ENCODE measurements at regions not wholly inside any gene's neighbourhood (a gene's known extent, or its start where the extent isn't known, plus 50 kb on each side); places are given as distances from the start of the nearest gene placed in this dataset.
"Not testable (repeated sequence)": the region's sequence is repeated elsewhere in the genome, so short reads cannot be mapped to it uniquely, and the experiment has no call there.

GRCh38 chr7:6938284-6938683 lies 112.2 kb upstream of the CCZ1B start:
- DNase-seq (ENCODE audit: low read depth in 4 of 4, low spot score in 1 of 4), result not testable (repeated sequence)

DNA sequence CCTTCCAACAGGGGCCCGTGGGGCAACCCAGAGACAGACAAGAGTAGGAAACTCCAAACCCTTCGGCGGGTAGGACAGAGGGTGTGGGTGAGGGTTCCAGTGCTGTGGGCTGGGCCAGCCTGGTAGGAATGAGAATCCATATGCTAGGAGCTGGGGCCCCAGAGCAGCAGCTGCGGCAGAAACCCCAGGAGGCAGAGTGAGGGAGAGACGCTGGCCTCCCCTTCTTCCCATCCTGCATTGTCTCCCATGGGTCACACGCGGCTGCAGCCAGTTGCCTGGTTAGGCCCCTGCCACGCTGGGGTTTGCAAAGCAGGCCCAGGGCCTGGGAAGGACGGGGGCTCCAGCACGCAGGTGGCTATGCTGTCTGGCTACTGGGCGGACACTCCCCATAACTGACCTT lies 113.1 kb upstream of the CCZ1B start:
- not testable (repeated sequence) for DNase-seq (ENCODE audit: low read depth in 4 of 4, low spot score in 1 of 4)

DNA sequence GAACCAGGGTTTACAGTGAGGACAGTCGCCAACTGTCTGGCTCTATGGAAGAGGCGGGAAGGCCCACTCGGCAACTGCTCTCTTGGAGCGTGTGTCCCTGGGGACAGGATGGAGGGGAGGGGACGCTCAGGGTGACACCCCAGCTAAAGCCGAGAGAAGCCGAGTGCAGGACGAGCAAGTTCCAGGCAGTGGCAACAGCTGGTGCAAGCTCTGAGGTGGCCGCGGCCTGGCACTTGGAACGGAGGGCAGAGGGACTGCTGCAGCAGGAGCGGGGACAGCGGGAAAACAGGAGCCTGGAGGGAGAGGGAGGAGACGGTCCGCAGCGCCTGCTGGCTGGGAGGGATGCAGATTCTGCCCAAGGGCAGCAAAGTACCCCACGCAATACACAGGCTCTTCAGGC lies 113.8 kb upstream of the CCZ1B start:
- not testable (repeated sequence) for DNase-seq (ENCODE audit: low read depth in 4 of 4, low spot score in 1 of 4)

GRCh38 chr7:6946873-6947272 lies 120.8 kb upstream of the CCZ1B start:
- DNase-seq (ENCODE audit: low read depth in 4 of 4, low spot score in 1 of 4), result not testable (repeated sequence)

- not testable (repeated sequence) for DNase-seq (ENCODE audit: low read depth in 4 of 4, low spot score in 1 of 4)
Measured at GRCh38 chr7:6950231-6950630, 124.2 kb upstream of the CCZ1B start.

DNA sequence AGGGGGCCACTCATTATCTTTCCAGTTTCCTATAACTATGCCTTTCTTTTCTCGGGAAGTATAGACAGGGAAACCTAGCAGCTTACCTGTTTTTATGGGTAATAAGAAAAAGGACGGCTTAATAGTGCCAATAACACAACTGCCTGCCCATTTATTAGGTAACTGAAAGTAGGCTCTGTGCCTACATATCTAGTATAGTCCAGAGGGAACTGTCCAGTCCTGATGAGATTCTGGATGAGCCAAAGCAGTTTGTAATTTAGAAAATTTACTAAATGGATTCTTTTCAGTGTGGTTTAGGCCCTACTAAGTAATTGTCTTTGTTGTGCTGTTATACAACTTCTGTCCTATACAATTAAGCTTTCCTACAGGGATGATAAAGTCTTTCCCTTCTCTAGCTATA lies 125.5 kb upstream of the CCZ1B start:
- DNase-seq (ENCODE audit: low read depth in 4 of 4, low spot score in 1 of 4), result not testable (repeated sequence)

- DNase-seq (ENCODE audit: low read depth in 4 of 4, low spot score in 1 of 4), result not testable (repeated sequence)
Measured at GRCh38 chr7:6953138-6953797, 127.2 kb upstream of the CCZ1B start.

DNA sequence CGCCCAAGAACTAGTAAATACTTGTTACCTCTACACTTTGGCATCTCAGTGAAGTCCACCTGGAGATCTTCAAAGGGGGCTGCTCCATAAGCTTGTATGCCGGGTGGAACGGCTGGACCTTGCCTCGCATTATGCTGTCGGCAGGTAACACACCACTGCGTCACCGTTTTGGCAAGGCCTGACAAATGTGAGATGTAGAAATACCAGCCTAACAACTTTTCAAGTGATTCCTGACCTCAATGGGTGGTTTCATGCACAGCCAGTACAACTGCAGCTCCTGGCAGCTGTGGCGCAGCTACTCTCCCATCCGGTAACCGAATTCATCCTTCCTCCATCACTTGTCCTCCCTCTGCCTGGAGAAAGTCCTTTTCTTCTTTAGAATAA lies 127.7 kb upstream of the CCZ1B start:
- not testable (repeated sequence) for DNase-seq (ENCODE audit: low read depth in 4 of 4, low spot score in 1 of 4)

DNA sequence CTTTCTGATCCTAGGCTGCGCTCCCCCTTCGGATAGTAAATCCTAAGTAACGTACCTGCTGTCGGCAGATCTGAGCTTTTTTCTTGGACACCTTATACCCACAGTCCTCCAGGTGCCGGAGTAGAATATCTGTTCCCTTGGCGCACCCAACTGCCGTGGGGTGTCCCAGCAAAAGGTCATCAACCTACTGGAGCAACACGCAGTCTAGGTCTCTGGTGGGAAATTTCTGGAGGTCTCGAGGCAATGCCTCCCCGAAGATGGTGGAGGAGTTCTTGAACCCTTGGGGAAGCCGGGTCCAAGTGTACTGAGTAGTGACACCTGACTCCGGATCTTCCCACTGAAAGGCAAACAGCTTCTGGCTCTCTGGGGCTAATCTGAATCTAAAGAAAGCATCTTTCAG lies 129.3 kb upstream of the CCZ1B start:
- not testable (repeated sequence) for DNase-seq (ENCODE audit: low read depth in 4 of 4, low spot score in 1 of 4)

GRCh38 chr7:6955990-6956566 lies 130.0 kb upstream of the CCZ1B start:
- not testable (repeated sequence) for DNase-seq (ENCODE audit: low read depth in 4 of 4, low spot score in 1 of 4)

GRCh38 chr7:6958371-6958770 lies 132.3 kb upstream of the CCZ1B start:
- DNase-seq (ENCODE audit: low read depth in 4 of 4, low spot score in 1 of 4), result not testable (repeated sequence)

- DNase-seq (ENCODE audit: low read depth in 4 of 4, low spot score in 1 of 4), result not testable (repeated sequence)
Measured at GRCh38 chr7:6959942-6960341, 133.9 kb upstream of the CCZ1B start.

- DNase-seq (ENCODE audit: low read depth in 4 of 4, low spot score in 1 of 4), result not testable (repeated sequence)
Measured at GRCh38 chr7:6962871-6963270, 136.8 kb upstream of the CCZ1B start.

DNA sequence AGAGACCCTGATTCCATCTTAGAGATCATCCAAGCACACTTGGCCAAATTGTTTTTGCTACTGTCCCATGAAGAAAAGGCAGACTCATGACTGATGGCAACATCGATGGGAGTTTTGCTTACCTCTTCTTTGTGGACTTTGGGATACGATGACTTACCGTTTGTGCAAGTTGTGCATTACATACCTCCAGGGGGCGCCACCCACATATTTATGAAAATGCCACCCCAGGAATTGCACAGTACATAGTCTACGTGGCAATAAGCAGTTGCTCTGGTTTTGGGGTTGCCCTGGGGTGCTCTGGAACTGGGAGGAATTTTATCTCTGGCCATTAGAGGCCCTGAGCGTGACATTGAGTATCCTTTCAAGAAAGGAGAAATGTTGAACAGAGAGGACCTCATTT lies 139.0 kb upstream of the CCZ1B start:
- DNase-seq (ENCODE audit: low read depth in 4 of 4, low spot score in 1 of 4), result peak; percentile 24 to 42 (median 31)

DNA sequence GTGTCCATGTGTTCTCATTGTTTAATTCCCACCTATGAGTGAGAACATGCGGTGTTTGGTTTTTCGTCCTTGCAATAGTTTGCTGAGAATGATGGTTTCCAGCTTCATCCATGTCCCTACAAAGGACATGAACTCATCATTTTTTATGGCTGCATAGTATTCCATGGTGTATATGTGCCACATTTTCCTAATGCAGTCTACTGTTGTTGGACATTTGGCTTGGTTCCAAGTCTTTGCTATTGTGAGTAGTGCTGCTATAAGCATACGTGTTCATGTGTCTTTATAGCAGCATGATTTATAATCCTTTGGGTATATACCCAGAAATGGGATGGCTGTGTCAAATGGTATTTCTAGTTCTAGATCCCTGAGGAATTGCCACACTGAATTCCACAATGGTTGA lies 144.1 kb upstream of the CCZ1B start:
- not testable (repeated sequence) for DNase-seq (ENCODE audit: low read depth in 4 of 4, low spot score in 1 of 4)

- not testable (repeated sequence) for DNase-seq (ENCODE audit: low read depth in 4 of 4, low spot score in 1 of 4)
Measured at GRCh38 chr7:6974876-6975275, 148.8 kb upstream of the CCZ1B start.

- not testable (repeated sequence) for DNase-seq (ENCODE audit: low read depth in 4 of 4, low spot score in 1 of 4)
Measured at GRCh38 chr7:6975346-6975745, 149.3 kb upstream of the CCZ1B start.

DNA sequence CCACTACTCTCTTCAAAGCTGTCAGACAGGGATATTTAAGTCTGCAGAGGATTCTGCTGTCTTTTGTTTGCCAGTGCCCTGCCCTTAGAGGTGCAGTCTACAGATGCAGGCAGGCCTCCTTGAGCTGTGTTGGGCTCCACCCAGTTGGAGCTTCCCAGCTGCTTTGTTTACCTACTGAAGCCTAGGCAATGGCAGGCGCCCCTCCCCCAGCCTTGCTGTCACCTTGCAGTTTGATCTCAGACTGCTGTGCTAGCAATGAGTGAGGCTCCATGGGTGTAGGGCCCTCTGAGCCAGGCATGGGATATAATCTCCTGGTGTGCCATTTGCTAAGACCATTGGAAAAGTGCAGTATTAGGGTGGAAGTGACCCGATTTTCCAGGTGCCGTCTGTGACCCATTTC lies 151.3 kb upstream of the CCZ1B start:
- DNase-seq (ENCODE audit: low read depth in 4 of 4, low spot score in 1 of 4), result not testable (repeated sequence)

GRCh38 chr7:6978326-6978725 lies 152.3 kb upstream of the CCZ1B start:
- DNase-seq (ENCODE audit: low read depth in 4 of 4, low spot score in 1 of 4), result not testable (repeated sequence)

- not testable (repeated sequence) for DNase-seq (ENCODE audit: low read depth in 4 of 4, low spot score in 1 of 4)
Measured at GRCh38 chr7:6979456-6979855, 153.4 kb upstream of the CCZ1B start.

GRCh38 chr7:6982375-6982774 lies 156.3 kb upstream of the CCZ1B start:
- not testable (repeated sequence) for DNase-seq (ENCODE audit: low read depth in 4 of 4, low spot score in 1 of 4)

DNA sequence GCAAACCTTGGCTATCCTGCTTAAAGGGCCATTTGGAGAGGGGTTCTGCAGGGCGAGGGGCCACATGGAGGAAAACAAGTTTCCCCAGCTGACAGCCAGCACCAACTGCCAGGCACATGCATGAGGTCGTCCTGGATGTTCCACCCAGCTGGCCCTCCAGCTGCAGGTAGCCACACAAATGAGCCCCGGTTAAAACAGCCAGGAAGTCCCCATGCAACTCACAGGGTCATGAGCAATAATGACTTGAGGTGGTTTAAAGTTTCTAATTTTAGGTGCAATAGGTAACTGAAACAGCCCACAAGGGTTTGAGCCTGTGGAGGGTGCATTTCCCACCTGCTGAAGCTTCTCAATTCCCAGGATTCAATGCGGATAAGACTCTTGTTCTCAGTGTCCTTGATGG lies 160.8 kb upstream of the CCZ1B start:
- DNase-seq (ENCODE audit: low read depth in 4 of 4, low spot score in 1 of 4), result not testable (repeated sequence)

DNA sequence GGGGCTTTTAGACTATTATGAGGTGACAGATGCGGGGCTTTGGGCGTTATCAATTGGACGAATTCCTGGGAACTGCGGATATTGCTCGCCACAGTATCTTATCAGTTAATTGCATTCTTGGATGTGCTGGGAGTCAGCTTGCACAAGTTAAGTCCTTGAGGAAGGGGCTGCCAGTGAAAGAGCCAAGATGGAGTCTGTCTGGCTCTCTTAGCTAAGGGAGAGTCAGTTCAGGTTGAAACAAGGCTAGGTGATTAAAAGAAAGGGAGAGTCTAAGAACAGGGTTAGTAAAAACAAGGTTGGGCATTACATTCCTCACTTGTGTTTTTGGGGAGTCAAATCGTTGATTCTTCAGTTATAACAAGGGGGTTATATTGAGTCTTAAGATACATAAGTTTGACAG lies 162.5 kb upstream of the CCZ1B start:
- DNase-seq (ENCODE audit: low read depth in 4 of 4, low spot score in 1 of 4), result not testable (repeated sequence)
